Neural cell (in vitro differentiated cells): ENCODE measurements at regions not wholly inside any gene's neighbourhood (a gene's known extent, or its start where the extent isn't known, plus 50 kb on each side); places are given as distances from the start of the nearest gene placed in this dataset.

Experiments
- EP300 ChIP-seq: fragments of 450-650 bp; conservative IDR thresholded peaks from 2 replicates; pipeline ENCODE4 v1.6.1; 2014; ENCODE audit warnings: antibody characterized with exemption, mild to moderate bottlenecking, moderate library complexity; ENCODE audit not compliant: poor library complexity, severe bottlenecking
- EZH2 ChIP-seq: fragments of 200-600, 300-800 bp; shearing (Covaris generic), sonication (generic); IDR thresholded peaks from 2 replicates; pipeline ENCODE4 v1.6.1; 2014; ENCODE audit warnings: antibody characterized with exemption, low read length, borderline replicate concordance, mild to moderate bottlenecking; ENCODE audit not compliant: insufficient read depth, poor library complexity, severe bottlenecking
- TF ChIP-seq, protein P1 (sequence below): fragments of 450-650 bp; IDR thresholded peaks from 2 replicates; pipeline ENCODE4 v1.5.1; 2014; ENCODE audit warnings: antibody characterized with exemption, mild to moderate bottlenecking, moderate library complexity; ENCODE audit not compliant: poor library complexity, severe bottlenecking
- TF ChIP-seq, protein P2 (sequence below): IDR thresholded peaks from 2 replicates; pipeline ENCODE4 v1.6.1; 2012; ENCODE audit warnings: borderline replicate concordance

DNA sequence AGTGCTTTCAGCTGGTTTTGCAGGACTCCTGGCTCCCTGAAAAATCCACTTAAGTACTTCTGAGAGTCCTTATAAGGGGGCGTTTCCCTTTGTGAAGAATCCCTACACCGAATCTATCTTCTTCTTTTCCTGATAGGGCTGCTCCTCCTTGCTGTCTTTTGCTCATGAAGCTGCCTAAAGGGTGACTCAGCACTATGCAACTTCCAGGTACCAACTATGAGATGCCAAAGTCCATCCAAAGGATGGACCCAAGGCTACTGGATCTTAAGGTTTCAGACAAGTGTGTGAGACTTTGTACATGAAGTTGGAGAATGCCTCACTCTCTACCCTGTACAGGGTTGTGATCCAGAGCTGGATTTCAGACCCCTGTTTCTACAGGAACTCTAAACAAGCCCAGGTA lies 485.0 kb upstream of the FAT1 start:
- TF ChIP-seq, protein P1, sequence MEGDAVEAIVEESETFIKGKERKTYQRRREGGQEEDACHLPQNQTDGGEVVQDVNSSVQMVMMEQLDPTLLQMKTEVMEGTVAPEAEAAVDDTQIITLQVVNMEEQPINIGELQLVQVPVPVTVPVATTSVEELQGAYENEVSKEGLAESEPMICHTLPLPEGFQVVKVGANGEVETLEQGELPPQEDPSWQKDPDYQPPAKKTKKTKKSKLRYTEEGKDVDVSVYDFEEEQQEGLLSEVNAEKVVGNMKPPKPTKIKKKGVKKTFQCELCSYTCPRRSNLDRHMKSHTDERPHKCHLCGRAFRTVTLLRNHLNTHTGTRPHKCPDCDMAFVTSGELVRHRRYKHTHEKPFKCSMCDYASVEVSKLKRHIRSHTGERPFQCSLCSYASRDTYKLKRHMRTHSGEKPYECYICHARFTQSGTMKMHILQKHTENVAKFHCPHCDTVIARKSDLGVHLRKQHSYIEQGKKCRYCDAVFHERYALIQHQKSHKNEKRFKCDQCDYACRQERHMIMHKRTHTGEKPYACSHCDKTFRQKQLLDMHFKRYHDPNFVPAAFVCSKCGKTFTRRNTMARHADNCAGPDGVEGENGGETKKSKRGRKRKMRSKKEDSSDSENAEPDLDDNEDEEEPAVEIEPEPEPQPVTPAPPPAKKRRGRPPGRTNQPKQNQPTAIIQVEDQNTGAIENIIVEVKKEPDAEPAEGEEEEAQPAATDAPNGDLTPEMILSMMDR, result no peak
- no peak for TF ChIP-seq EP300
- TF ChIP-seq, protein P2, sequence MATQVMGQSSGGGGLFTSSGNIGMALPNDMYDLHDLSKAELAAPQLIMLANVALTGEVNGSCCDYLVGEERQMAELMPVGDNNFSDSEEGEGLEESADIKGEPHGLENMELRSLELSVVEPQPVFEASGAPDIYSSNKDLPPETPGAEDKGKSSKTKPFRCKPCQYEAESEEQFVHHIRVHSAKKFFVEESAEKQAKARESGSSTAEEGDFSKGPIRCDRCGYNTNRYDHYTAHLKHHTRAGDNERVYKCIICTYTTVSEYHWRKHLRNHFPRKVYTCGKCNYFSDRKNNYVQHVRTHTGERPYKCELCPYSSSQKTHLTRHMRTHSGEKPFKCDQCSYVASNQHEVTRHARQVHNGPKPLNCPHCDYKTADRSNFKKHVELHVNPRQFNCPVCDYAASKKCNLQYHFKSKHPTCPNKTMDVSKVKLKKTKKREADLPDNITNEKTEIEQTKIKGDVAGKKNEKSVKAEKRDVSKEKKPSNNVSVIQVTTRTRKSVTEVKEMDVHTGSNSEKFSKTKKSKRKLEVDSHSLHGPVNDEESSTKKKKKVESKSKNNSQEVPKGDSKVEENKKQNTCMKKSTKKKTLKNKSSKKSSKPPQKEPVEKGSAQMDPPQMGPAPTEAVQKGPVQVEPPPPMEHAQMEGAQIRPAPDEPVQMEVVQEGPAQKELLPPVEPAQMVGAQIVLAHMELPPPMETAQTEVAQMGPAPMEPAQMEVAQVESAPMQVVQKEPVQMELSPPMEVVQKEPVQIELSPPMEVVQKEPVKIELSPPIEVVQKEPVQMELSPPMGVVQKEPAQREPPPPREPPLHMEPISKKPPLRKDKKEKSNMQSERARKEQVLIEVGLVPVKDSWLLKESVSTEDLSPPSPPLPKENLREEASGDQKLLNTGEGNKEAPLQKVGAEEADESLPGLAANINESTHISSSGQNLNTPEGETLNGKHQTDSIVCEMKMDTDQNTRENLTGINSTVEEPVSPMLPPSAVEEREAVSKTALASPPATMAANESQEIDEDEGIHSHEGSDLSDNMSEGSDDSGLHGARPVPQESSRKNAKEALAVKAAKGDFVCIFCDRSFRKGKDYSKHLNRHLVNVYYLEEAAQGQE, result no peak
- TF ChIP-seq EZH2, result no peak
